ENCODE measurements at regions not wholly inside any gene's neighbourhood (a gene's known extent, or its start where the extent isn't known, plus 50 kb on each side); places are given as distances from the start of the nearest gene placed in this dataset.
"Not testable (repeated sequence)": the region's sequence is repeated elsewhere in the genome, so short reads cannot be mapped to it uniquely, and the experiment has no call there.

DNA sequence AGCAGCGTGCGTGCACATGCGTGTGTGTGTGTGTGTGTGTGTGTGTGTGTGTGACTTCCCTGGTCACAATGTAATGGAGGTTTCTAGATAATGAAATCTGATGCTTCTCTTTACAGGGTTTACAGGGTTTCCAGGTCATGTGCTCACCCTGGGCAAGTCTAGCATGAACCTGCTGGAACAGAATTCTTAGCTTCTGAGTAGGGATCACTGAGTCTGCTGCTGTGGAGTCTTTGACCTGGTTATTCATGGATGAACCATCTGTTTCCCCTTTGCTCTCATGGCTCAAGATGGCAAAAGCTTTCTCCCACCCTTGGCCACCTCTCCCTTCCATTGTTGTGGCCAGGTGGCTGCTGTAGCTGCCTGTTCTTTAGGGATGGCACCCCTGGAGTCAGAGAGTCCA lies 111.6 kb upstream of the SHB start:
- Mint-ChIP-seq H3K4me3 (no peak overlapping the region), H3K4me1 (peaks cover 4% of the 10 kb centered on the region), H3K27me3 (peaks cover 13% of the 10 kb centered on the region), H3K36me3 (ENCODE audit: insufficient read depth) (no peaks in the 10 kb centered on the region), H3K9me3 (no peaks in the 10 kb centered on the region), H3K27ac (ENCODE audit: low read depth) (no peak overlapping the region)
- ATAC-seq (replicated peaks; ENCODE audit: extremely low read depth, poor library complexity, severe bottlenecking) (no peak), DNase-seq (ENCODE audit: low spot score in 2 of 2) (no peak)

DNA sequence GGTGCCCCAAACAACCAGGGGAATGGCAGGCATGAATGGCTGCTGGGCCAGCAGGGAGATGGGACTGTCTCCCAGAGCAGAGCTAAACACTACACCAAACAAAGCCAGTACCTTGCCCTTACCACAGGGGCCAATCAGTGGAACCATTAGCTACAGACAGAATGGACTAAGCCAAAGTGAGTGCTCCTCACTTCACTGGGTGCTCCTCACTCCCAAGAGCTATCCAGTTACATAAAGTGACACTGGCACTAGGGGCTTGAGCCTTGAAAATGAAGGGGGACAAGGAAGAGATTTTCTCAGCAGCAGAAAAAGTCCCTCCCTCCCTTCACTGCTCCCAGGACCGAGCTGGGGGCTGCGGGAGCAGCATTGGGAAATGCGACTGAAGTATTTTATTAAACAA lies 110.9 kb upstream of the SHB start:
- no peak for DNase-seq (ENCODE audit: low spot score in 2 of 2)
- peaks cover 4% of the 10 kb centered on the region for H3K4me1 Mint-ChIP-seq
- H3K4me3 Mint-ChIP-seq, result no peak overlapping the region
- no peaks in the 10 kb centered on the region for H3K36me3 Mint-ChIP-seq (ENCODE audit: insufficient read depth)
- peaks cover 18% of the 10 kb centered on the region for H3K27me3 Mint-ChIP-seq
- no peak overlapping the region for H3K27ac Mint-ChIP-seq (ENCODE audit: low read depth)
- ATAC-seq (replicated peaks; ENCODE audit: extremely low read depth, poor library complexity, severe bottlenecking), result no peak
- no peaks in the 10 kb centered on the region for H3K9me3 Mint-ChIP-seq

DNA sequence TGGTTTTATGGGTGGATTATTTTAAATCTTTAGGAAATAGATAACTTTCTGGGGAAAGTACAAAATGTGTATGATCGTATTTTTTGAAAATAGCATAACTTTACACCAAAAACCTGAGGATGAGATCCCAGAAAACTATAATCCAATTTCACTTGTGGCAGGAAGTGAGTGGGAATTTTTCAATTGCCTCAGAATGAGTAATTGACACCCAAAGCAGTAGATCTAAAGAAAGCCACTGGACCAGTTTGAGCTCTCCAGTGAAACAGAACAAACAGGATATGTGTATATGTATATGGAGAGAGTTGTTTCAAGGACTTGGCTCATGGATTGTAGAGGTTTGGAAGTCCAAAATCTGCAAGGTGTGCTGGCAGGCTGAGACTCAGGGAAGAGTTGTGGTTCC lies 109.2 kb upstream of the SHB start:
- H3K36me3 Mint-ChIP-seq (ENCODE audit: insufficient read depth), result peaks cover 2% of the 10 kb centered on the region
- H3K9me3 Mint-ChIP-seq, result no peaks in the 10 kb centered on the region
- peaks cover 29% of the 10 kb centered on the region for H3K27me3 Mint-ChIP-seq

DNA sequence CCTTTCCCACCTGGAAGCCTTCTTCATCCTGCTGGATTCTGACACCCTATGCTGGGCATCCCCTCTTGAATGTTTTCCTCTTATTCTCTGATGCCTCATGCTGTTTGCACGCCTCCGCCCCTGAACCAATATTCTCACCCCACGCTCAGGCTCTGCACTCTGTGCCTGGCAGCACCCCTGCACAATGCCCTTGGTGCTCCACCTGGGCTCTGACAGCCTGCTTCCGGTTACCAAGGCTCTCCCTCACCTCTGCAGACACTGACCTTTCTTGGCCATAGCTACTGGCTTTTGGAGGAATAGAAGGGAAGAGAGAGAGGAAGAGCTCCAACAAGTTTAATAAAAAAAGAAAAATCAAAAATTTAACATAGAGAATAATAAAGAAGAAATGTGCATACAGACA lies 108.7 kb upstream of the SHB start:
- no peak for DNase-seq (ENCODE audit: low spot score in 2 of 2)
- peaks cover 2% of the 10 kb centered on the region for H3K36me3 Mint-ChIP-seq (ENCODE audit: insufficient read depth)
- no peak overlapping the region for H3K27ac Mint-ChIP-seq (ENCODE audit: low read depth)
- no peak overlapping the region for H3K4me3 Mint-ChIP-seq
- peaks cover 4% of the 10 kb centered on the region for H3K4me1 Mint-ChIP-seq
- H3K9me3 Mint-ChIP-seq, result no peaks in the 10 kb centered on the region
- H3K27me3 Mint-ChIP-seq, result peaks cover 33% of the 10 kb centered on the region
- ATAC-seq (replicated peaks; ENCODE audit: extremely low read depth, poor library complexity, severe bottlenecking), result no peak

More for the DNA sequence above, 109.2 kb upstream of the SHB start:
- no peak for DNase-seq (ENCODE audit: low spot score in 2 of 2)
- Mint-ChIP-seq H3K4me1 (peaks cover 4% of the 10 kb centered on the region), H3K4me3 (no peak overlapping the region), H3K27ac (ENCODE audit: low read depth) (no peak overlapping the region)
- no peak for ATAC-seq (replicated peaks; ENCODE audit: extremely low read depth, poor library complexity, severe bottlenecking)

DNA sequence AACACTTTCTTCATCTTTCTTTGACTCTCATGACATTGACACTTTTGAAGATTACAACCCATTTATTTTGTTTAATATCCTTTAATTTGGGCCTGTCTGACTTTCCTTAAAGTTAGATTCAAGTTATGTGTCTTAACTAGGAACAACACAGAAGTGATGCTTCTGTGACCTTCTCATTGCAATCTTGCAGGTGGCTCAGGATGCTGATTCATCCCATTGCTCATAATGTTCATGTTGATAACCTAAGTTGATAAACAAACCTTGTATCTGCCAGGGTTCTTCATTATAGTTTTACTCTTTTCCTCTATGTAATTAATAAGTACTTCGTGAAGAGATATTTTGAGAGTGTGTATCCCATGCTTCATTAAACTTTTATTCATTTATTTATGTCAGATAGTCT lies 107.2 kb upstream of the SHB start:
- peaks cover 4% of the 10 kb centered on the region for H3K4me1 Mint-ChIP-seq

DNA sequence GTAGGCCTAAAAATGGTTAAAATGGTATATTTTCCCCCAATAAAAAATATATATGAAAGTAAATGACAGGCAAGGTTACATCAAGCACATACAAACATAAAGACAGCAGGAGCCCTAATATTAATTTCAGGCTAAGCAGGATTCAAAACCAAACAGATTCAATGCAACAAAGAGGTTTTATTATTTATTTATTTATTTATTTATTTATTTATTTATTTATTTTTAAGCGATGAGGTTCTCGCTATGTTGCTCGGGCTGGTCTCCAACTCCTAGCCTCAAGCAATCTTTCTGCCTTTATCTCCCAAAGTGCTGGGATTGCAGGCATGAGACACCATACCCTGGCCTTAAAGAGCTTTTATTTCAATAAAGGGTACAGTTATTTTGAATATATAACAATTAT lies 106.4 kb upstream of the SHB start:
- Mint-ChIP-seq H3K27ac (ENCODE audit: low read depth) (no peak overlapping the region), H3K4me3 (no peak overlapping the region), H3K4me1 (peaks cover 4% of the 10 kb centered on the region), H3K27me3 (peaks cover 33% of the 10 kb centered on the region), H3K9me3 (peaks cover 15% of the 10 kb centered on the region), H3K36me3 (ENCODE audit: insufficient read depth) (peaks cover 2% of the 10 kb centered on the region)
- DNase-seq (ENCODE audit: low spot score in 2 of 2) (no peak), ATAC-seq (replicated peaks; ENCODE audit: extremely low read depth, poor library complexity, severe bottlenecking) (no peak)

More for the DNA sequence above, 107.2 kb upstream of the SHB start:
- ATAC-seq (replicated peaks; ENCODE audit: extremely low read depth, poor library complexity, severe bottlenecking) (no peak), DNase-seq (ENCODE audit: low spot score in 2 of 2) (no peak)
- peaks cover 2% of the 10 kb centered on the region for H3K36me3 Mint-ChIP-seq (ENCODE audit: insufficient read depth)
- peaks cover 8% of the 10 kb centered on the region for H3K9me3 Mint-ChIP-seq
- H3K27me3 Mint-ChIP-seq, result peaks cover 33% of the 10 kb centered on the region
- no peak overlapping the region for H3K4me3 Mint-ChIP-seq
- no peak overlapping the region for H3K27ac Mint-ChIP-seq (ENCODE audit: low read depth)

DNA sequence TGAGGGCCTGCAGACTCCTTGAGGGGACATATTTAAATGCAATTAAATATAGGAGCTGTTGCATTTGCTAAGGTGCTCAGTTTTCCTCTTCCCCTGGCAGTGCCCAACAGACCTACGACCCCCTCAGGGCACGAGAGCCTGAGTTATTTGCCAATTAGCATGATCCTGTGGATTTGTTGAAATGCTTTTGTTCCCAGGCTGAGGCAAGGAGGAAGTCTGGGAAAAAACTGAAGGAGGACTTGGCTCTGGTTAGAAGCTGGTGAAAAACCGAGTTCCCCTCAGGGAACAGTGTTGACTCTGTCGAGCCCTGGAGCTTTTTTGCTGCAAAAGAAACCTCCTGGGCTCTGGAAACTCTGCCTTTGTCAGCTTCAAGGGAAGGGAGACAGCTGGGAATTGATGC lies 103.6 kb upstream of the SHB start:
- Mint-ChIP-seq H3K9me3 (peaks cover 24% of the 10 kb centered on the region), H3K4me1 (no peaks in the 10 kb centered on the region), H3K27me3 (peaks cover 22% of the 10 kb centered on the region), H3K4me3 (no peak overlapping the region), H3K36me3 (ENCODE audit: insufficient read depth) (peaks cover 2% of the 10 kb centered on the region), H3K27ac (ENCODE audit: low read depth) (no peak overlapping the region)
- no peak for DNase-seq (ENCODE audit: low spot score in 2 of 2)
- ATAC-seq (replicated peaks; ENCODE audit: extremely low read depth, poor library complexity, severe bottlenecking), result no peak

DNA sequence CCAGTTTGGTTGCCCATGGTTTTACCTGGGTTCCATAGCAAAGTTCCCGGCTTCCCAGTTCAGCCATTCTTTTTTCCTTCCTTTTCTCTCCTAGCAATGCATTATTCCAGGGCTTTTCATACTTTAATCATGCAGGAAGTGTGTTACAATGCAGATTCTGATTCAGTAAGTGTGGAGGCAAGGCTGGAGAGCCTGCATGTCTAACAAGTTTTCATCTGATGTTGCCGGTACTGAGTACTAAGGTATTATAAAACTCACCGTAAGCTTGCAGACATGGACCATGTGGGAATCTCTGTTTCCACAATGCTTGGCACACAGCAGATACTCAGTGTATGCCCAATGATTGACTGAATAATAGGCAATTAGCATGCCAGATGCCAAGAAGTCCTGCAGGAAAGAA lies 102.9 kb upstream of the SHB start:
- Mint-ChIP-seq H3K27ac (ENCODE audit: low read depth) (no peak overlapping the region), H3K9me3 (peaks cover 24% of the 10 kb centered on the region), H3K36me3 (ENCODE audit: insufficient read depth) (peaks cover 2% of the 10 kb centered on the region), H3K4me1 (no peaks in the 10 kb centered on the region), H3K27me3 (peaks cover 19% of the 10 kb centered on the region), H3K4me3 (no peak overlapping the region)
- no peak for DNase-seq (ENCODE audit: low spot score in 2 of 2)
- no peak for ATAC-seq (replicated peaks; ENCODE audit: extremely low read depth, poor library complexity, severe bottlenecking)

DNA sequence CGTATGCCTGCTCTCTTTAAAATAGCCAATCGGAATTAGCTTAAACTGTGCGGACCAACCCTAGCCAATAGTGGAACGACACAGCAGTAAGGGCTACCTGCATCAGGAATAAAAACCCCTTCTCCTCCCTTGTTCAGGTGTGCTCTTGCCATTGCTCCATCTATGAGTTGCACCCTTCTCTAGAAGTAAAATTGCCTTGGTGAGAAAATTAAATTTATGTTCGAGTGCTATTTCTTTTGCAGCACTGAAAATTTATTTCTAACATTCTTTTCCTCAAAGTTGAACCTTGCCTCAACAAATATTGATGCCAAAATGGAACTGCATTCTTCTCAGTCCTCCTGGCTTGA lies 102.5 kb upstream of the SHB start:
- Mint-ChIP-seq H3K27me3 (peaks cover 19% of the 10 kb centered on the region), H3K9me3 (peaks cover 24% of the 10 kb centered on the region), H3K36me3 (ENCODE audit: insufficient read depth) (peaks cover 2% of the 10 kb centered on the region), H3K27ac (ENCODE audit: low read depth) (no peak overlapping the region), H3K4me3 (no peak overlapping the region), H3K4me1 (no peaks in the 10 kb centered on the region)
- DNase-seq (ENCODE audit: low spot score in 2 of 2), result no peak
- ATAC-seq (replicated peaks; ENCODE audit: extremely low read depth, poor library complexity, severe bottlenecking), result no peak

DNA sequence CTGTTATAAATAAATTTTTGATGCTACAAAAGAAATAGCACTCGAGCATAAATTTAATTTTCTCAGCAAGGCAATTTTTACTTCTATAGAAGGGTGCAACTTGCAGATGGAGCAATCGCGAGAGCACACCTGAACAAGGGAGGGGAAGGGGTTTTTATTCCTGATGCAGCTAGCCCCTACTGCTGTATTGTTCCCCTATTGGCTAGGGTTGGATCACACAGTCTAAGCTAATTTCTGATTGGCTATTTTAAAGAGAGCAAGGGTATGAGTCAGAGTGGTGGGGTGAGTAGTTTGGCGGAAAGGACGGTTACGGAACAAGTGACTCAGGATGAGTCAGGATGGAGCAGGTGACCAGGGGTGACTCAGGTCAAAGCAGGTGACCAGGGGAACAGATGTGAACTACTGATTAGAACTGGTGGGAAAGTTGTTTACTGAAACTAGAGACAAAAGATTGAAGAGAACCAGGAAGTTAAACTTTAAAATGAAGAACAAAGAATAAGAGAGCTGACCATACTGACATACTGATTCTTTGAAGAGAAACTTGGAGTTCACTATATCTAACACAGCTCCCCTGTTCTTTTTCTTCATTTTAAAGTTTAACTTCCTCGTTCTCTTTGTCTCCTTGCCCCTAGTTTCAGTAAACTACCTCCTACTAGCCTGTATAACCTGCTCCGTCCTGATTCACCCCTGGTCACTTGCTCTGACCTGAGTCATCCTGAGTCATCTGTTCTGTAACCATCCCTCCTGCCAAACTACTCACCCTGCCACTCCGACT lies 101.9 kb upstream of the SHB start:
- H3K36me3 Mint-ChIP-seq (ENCODE audit: insufficient read depth); ATAC-seq (replicated peaks; ENCODE audit: extremely low read depth, poor library complexity, severe bottlenecking); H3K4me3 Mint-ChIP-seq; DNase-seq (ENCODE audit: low spot score in 2 of 2); H3K27ac Mint-ChIP-seq (ENCODE audit: low read depth); H3K4me1 Mint-ChIP-seq: not testable (repeated sequence)
- peaks cover 19% of the 10 kb centered on the region for H3K27me3 Mint-ChIP-seq
- H3K9me3 Mint-ChIP-seq, result peaks cover 24% of the 10 kb centered on the region

DNA sequence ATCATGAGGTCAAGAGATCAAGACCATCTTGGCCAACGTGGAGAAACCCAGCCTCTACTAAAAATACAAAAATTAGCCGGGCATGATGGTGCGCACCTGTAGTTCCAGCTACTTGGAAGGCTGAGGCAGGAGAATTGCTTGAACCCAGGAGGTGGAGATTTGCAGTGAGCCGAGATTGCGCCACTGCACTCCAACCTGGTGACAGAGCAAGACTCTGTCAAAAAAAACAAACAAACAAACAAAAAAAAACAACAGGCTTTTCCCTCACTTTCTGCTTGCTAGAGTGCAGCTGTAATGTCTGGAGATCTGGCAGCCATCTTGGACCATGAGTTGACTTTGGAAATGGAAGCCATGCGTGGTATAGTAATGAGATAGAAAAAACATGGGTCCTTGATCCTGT lies 101.1 kb upstream of the SHB start:
- peaks cover 16% of the 10 kb centered on the region for H3K27me3 Mint-ChIP-seq
- H3K4me1 Mint-ChIP-seq; DNase-seq (ENCODE audit: low spot score in 2 of 2); H3K36me3 Mint-ChIP-seq (ENCODE audit: insufficient read depth); ATAC-seq (replicated peaks; ENCODE audit: extremely low read depth, poor library complexity, severe bottlenecking); H3K4me3 Mint-ChIP-seq; H3K27ac Mint-ChIP-seq (ENCODE audit: low read depth): not testable (repeated sequence)
- H3K9me3 Mint-ChIP-seq, result peaks cover 24% of the 10 kb centered on the region

DNA sequence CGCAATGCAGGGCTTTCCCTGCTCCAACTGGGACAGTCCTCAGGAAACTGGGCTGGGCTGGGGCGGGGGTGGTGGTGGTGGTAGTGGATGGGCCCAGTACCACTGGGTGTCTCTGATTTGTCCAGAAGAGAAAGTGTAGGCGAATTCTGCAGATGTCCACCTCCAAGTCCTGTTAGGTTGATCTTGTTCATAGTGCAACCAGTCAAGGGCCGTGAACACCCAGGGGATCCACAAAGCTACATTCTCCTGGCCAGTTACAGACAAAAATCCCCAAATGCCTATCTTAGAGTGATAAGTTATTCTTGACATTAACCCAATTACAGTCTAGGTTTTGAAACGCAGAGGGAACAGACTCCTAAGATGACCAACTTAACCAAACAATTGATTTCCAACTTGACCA lies 97.5 kb upstream of the SHB start:
- Mint-ChIP-seq H3K4me1 (peaks cover 6% of the 10 kb centered on the region), H3K27me3 (no peaks in the 10 kb centered on the region), H3K27ac (ENCODE audit: low read depth) (no peak overlapping the region), H3K9me3 (peaks cover 19% of the 10 kb centered on the region), H3K4me3 (no peak overlapping the region), H3K36me3 (ENCODE audit: insufficient read depth) (no peaks in the 10 kb centered on the region)
- ATAC-seq (replicated peaks; ENCODE audit: extremely low read depth, poor library complexity, severe bottlenecking) (no peak), DNase-seq (ENCODE audit: low spot score in 2 of 2) (no peak)

DNA sequence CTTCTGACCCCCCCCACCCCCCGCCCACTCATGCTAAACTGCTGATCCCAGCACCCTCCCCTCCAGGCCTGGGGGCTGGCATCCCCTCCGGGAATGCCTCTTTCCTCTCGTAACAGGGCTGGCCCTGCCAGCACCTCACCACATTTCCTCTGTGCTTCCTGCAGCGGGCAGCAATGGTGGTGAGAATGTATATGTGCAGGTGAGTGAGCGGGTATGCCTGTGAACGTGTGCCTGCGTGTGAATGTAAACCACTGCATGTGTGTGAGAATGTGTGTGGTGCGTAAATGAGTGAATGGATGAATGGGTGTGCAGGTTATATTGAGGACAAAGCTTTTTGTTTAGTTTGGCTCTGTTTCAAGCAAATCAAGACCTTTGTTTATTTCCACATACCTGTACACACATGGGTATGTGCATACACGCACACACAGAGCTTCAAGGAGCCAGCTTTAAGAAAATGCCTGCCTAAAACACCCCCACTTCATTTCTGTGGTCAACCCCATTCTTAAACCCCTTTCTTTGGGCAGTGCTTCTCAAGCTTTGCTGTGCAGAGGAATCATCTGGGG lies 95.7 kb upstream of the SHB start:
- DNase-seq (ENCODE audit: low spot score in 2 of 2) (no peak), ATAC-seq (replicated peaks; ENCODE audit: extremely low read depth, poor library complexity, severe bottlenecking) (no peak)
- no peak overlapping the region for H3K27ac Mint-ChIP-seq (ENCODE audit: low read depth)
- H3K9me3 Mint-ChIP-seq, result peaks cover 5% of the 10 kb centered on the region
- H3K27me3 Mint-ChIP-seq, result no peaks in the 10 kb centered on the region
- H3K36me3 Mint-ChIP-seq (ENCODE audit: insufficient read depth), result no peaks in the 10 kb centered on the region
- no peak overlapping the region for H3K4me3 Mint-ChIP-seq
- peaks cover 10% of the 10 kb centered on the region for H3K4me1 Mint-ChIP-seq
